ENCODE measurements at regions not wholly inside any gene's neighbourhood (a gene's known extent, or its start where the extent isn't known, plus 50 kb on each side); places are given as distances from the start of the nearest gene placed in this dataset.

- in situ Hi-C loops (cut with HindIII; ENCODE audit: low sequenced_read_pairs): no loop called here
- no peak for DNase-seq (ENCODE audit: low spot score)
Observed at GRCh38 chr6:139914910-139915309, 540.5 kb upstream of the CITED2 start.

- in situ Hi-C loops (cut with HindIII; ENCODE audit: low sequenced_read_pairs): no loop called here
- DNase-seq (ENCODE audit: low spot score): no peak
Observed at GRCh38 chr6:139912735-139913400, 538.4 kb upstream of the CITED2 start.

- no peak for DNase-seq (ENCODE audit: low spot score)
- in situ Hi-C loops (cut with HindIII; ENCODE audit: low sequenced_read_pairs): no loop called here
Observed at GRCh38 chr6:139909992-139910391, 535.5 kb upstream of the CITED2 start.

DNA sequence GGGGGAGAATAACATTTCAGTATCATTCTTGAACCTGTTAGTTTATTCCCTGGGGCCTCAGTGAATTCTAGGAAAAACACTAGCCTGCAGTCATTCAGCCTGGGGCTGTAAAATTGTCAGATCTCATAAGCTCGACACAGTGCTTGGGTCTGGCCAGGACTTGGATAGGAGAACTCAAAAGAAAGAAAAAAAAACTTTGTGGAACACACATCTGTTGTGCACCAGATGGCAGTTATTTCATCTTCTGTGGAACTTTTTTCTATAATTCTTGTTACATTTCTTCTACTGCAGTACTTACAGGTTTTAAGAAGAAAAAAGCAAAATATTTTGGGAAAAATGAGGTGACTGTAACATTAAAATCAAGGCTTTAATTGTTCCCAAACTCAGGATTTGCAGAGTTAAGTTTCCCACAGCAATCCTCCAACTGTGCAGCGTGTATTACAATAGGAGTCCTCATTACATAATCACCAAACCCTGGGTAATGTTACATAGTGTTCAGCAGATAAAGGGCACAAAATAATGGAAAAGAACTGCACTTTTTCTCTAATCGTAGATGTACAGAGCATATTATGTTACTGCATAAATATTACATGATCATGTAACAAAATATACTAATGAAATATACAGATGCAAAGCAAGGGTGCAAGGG, 531.1 kb upstream of the CITED2 start:
- in situ Hi-C loops (cut with HindIII; ENCODE audit: low sequenced_read_pairs): no loop called here
- no peak for DNase-seq (ENCODE audit: low spot score)

DNA sequence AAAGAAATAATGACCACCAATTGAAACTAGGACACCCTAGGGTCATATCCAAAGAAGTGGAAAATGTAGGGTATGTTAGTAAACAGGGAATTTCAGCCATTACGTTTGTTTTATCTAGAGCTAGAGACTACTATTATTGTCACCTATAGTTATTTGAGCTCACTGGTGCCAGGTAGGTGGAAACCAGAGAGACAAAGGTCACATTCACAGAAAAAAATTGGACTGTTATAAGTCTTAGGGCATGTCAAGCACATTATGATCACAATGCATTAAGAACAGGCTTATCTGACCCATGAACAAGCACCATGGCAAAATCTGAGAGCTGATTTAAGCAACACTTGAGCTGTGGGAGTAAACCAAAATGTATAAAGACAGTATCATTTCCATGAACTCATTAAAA, 530.1 kb upstream of the CITED2 start:
- DNase-seq (ENCODE audit: low spot score): no peak
- in situ Hi-C loops (cut with HindIII; ENCODE audit: low sequenced_read_pairs): no loop called here

DNA sequence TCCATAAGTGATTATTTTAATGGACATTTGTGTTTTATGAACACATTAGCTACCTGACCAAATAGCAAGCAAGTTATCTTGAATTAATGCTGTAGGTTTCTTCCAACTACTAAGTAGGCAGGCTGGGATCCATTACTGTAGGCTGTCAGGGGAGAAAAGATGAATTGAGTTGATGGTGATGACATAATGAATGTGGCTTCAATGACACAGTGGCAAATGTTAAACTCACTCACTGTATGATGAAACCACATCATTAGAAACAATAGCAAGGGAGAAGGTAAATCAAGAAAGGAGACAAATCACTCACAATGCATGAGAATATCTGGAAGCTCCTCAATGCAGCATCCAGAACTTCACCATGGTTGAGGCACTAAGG, 529.7 kb upstream of the CITED2 start:
- DNase-seq (ENCODE audit: low spot score): no peak

GRCh38 chr6:139903411-139904157, 529.1 kb upstream of the CITED2 start:
- DNase-seq (ENCODE audit: low spot score): no peak
- in situ Hi-C loops (cut with HindIII; ENCODE audit: low sequenced_read_pairs): no loop called here

More for the DNA sequence above, 529.7 kb upstream of the CITED2 start:
- in situ Hi-C loops (cut with HindIII; ENCODE audit: low sequenced_read_pairs): no loop called here

DNA sequence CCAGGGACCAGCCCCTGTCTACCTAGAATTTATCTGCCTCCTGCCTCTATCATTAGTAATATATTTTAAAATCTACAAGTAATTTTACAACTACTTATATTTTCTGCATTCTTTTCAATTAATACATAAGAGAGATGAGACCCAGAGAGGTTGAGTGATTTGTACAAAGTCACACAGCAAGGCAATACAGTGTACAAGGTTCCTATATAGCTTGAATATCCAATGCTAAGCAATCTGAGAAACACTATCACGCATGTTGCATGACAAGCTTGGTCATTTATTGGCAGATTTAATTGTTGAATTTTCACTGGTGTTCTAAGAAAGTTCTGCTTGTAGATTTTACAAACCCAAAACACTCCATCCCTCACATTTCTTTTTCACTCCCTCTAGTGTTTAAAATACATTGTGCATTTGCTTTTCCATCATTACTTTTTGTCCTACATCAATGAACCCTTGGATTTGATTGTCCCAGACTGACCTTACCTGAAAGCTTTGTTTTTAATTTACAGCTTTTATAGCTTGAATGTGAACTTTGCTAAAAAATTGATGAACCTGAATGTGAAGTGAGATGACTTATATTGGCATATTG, 520.9 kb upstream of the CITED2 start:
- in situ Hi-C loops (cut with HindIII; ENCODE audit: low sequenced_read_pairs): no loop called here
- DNase-seq (ENCODE audit: low spot score): peak; percentile 20

GRCh38 chr6:139894271-139894670, 519.8 kb upstream of the CITED2 start:
- DNase-seq (ENCODE audit: low spot score): no peak
- in situ Hi-C loops (cut with HindIII; ENCODE audit: low sequenced_read_pairs): no loop called here

- no peak for DNase-seq (ENCODE audit: low spot score)
- in situ Hi-C loops (cut with HindIII; ENCODE audit: low sequenced_read_pairs): no loop called here
Observed at GRCh38 chr6:139891471-139891870, 517.0 kb upstream of the CITED2 start.

GRCh38 chr6:139888681-139889122, 514.3 kb upstream of the CITED2 start:
- DNase-seq (ENCODE audit: low spot score): peak; percentile 52
- in situ Hi-C loops (cut with HindIII; ENCODE audit: low sequenced_read_pairs): no loop called here

- in situ Hi-C loops (cut with HindIII; ENCODE audit: low sequenced_read_pairs): no loop called here
- DNase-seq (ENCODE audit: low spot score): no peak
Observed at GRCh38 chr6:139887275-139887674, 512.8 kb upstream of the CITED2 start.

GRCh38 chr6:139886396-139886795, 511.9 kb upstream of the CITED2 start:
- no peak for DNase-seq (ENCODE audit: low spot score)
- in situ Hi-C loops (cut with HindIII; ENCODE audit: low sequenced_read_pairs): no loop called here

DNA sequence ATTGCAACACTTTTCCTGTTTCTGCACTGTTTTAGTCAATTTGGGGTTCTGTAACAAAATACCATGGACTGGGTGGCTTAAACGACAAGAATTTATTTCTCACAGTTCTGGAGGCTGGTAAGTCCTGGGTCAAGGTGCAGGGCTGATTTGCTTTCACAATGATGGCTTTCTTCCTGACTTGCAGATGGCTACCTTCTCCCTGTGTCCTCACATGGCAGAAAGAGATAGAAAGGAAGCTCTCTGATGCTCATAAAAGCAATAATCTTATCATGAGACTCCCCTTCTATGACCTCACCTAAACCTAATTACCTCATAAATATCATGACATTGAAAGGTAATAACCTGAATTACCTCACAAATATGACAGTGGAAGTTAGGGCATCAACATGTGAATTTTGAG, 511.5 kb upstream of the CITED2 start:
- in situ Hi-C loops (cut with HindIII; ENCODE audit: low sequenced_read_pairs): no loop called here
- no peak for DNase-seq (ENCODE audit: low spot score)

- in situ Hi-C loops (cut with HindIII; ENCODE audit: low sequenced_read_pairs): no loop called here
- DNase-seq (ENCODE audit: low spot score): peak; percentile 24
Observed at GRCh38 chr6:139883776-139884175, 509.3 kb upstream of the CITED2 start.

- in situ Hi-C loops (cut with HindIII; ENCODE audit: low sequenced_read_pairs): no loop called here
- DNase-seq (ENCODE audit: low spot score): peak; percentile 81
Observed at GRCh38 chr6:139882977-139883728, 508.7 kb upstream of the CITED2 start.

DNA sequence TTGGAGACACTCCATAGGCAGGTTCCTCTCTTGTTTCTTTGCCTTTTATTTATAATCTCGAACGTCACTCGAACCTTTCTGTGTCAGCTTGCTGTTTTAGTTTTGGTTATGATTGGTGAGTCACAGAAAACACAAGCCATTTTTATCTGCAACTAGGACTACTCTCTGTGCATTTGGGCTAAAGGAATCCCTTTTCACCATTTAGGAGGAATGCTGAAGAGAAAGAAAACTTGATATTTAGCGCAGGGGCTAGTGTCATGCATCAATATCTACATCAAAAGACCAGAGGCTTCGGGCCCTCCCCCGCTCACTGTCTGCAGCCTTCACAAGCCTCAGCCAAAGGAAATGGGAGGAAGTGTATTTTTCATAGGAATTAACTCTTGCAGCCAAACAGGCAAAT, 507.8 kb upstream of the CITED2 start:
- DNase-seq (ENCODE audit: low spot score): no peak
- in situ Hi-C loops (cut with HindIII; ENCODE audit: low sequenced_read_pairs): no loop called here

- peak; percentile 61 for DNase-seq (ENCODE audit: low spot score)
- in situ Hi-C loops (cut with HindIII; ENCODE audit: low sequenced_read_pairs): no loop called here
Observed at GRCh38 chr6:139881728-139882211, 507.3 kb upstream of the CITED2 start.

DNA sequence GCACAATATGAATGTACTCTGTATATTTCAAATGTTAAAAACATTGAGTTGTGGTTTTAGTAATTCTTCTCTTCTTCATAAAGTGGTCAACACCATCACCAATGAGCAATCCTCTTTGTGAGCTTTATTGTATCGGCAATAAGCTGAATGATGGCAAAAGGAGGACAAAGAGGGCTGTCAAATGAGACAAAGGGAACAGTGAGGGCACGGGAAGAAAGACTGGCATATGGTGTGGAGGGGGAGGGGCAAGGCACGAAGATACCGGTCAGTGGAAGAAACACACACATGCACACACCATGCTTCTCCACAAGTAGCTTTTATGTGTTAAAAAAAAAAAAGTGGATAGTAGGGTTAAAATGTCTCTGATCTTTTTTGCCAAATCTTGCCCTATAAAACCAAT, 506.8 kb upstream of the CITED2 start:
- in situ Hi-C loops (cut with HindIII; ENCODE audit: low sequenced_read_pairs): no loop called here
- DNase-seq (ENCODE audit: low spot score): peak; percentile 83
